ENCODE measurements at regions not wholly inside any gene's neighbourhood (a gene's known extent, or its start where the extent isn't known, plus 50 kb on each side); places are given as distances from the start of the nearest gene placed in this dataset.

DNA sequence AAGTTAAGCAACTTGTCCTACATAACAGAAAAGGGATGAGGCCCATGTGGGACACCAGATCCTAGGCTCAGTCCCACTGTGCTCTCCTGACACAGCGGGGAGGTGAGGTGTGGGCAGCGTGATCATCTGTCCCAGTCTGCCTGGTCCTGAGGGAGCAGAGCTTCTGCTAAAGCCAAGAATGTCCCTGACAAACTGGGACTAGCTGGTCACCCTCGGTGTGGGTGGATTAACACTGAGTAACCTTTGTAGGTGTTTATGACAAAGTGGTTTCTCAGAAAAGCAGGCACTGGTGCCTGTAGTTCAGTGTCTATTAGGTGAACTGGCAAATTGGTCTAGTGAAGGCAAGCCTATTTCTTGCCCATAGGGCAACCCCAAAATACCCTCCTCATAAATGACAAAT, 127.8 kb upstream of the HABP2 start:
- TF ChIP-seq, protein P1, sequence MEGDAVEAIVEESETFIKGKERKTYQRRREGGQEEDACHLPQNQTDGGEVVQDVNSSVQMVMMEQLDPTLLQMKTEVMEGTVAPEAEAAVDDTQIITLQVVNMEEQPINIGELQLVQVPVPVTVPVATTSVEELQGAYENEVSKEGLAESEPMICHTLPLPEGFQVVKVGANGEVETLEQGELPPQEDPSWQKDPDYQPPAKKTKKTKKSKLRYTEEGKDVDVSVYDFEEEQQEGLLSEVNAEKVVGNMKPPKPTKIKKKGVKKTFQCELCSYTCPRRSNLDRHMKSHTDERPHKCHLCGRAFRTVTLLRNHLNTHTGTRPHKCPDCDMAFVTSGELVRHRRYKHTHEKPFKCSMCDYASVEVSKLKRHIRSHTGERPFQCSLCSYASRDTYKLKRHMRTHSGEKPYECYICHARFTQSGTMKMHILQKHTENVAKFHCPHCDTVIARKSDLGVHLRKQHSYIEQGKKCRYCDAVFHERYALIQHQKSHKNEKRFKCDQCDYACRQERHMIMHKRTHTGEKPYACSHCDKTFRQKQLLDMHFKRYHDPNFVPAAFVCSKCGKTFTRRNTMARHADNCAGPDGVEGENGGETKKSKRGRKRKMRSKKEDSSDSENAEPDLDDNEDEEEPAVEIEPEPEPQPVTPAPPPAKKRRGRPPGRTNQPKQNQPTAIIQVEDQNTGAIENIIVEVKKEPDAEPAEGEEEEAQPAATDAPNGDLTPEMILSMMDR (IDR thresholded peaks at IDR 0.05) = no peak
- peaks cover 0 to 4% (median 2%) of the 10 kb centered on the region in 3 donors for H3K27me3 ChIP-seq (ENCODE audit: insufficient read depth in 3 of 3, low read length in 2 of 3)
- ATAC-seq (no peak), DNase-seq (no peak)
- H3K4me3 ChIP-seq = no peak overlapping the region
- intact Hi-C loops (cut with DNase I) = no loop called here
- H3K27ac ChIP-seq = no peak overlapping the region
- 68 to 76% (median 70%) methylated on average over 3 of the region's 3 CpGs for WGBS, 3 donors
- H3K36me3 ChIP-seq (ENCODE audit: insufficient read depth in 1 of 2, low read depth in 1 of 2) = no peaks in the 10 kb centered on the region
- H3K9me3 ChIP-seq = peaks cover 4% of the 10 kb centered on the region
- no peaks in the 10 kb centered on the region for H3K4me1 ChIP-seq

GRCh38 chr10:113425541-113425951, 127.3 kb upstream of the HABP2 start:
- Histone ChIP-seq H3K27ac (no peak overlapping the region), H3K4me3 (no peak overlapping the region), H3K36me3 (ENCODE audit: insufficient read depth in 1 of 2, low read depth in 1 of 2) (no peaks in the 10 kb centered on the region), H3K27me3 (ENCODE audit: insufficient read depth in 3 of 3, low read length in 2 of 3) (peaks cover 0 to 9% (median 2%) of the 10 kb centered on the region in 3 donors), H3K4me1 (no peaks in the 10 kb centered on the region), H3K9me3 (peaks cover 1% of the 10 kb centered on the region)
- 62 to 74% (median 73%) methylated on average over 7 of the region's 7 CpGs for WGBS, 3 donors
- ATAC-seq (no peak), DNase-seq (no peak)
- intact Hi-C loops (cut with DNase I) = no loop called here
- TF ChIP-seq, protein P1 (IDR thresholded peaks at IDR 0.05) = no peak

- WGBS, 3 donors = 84 to 85% (median 84%) methylated on average over 8 of the region's 8 CpGs
- Histone ChIP-seq H3K4me1 (no peaks in the 10 kb centered on the region), H3K27ac (no peak overlapping the region), H3K9me3 (no peaks in the 10 kb centered on the region), H3K4me3 (no peak overlapping the region), H3K36me3 (ENCODE audit: insufficient read depth in 1 of 2, low read depth in 1 of 2) (no peaks in the 10 kb centered on the region), H3K27me3 (ENCODE audit: insufficient read depth in 3 of 3, low read length in 2 of 3) (peaks cover 0 to 15% (median 5%) of the 10 kb centered on the region in 3 donors)
- ATAC-seq (no peak), DNase-seq (no peak)
- TF ChIP-seq, protein P1 (IDR thresholded peaks at IDR 0.05) = no peak
- intact Hi-C loops (cut with DNase I) = no loop called here
Measured at GRCh38 chr10:113426181-113426877, 126.5 kb upstream of the HABP2 start.

DNA sequence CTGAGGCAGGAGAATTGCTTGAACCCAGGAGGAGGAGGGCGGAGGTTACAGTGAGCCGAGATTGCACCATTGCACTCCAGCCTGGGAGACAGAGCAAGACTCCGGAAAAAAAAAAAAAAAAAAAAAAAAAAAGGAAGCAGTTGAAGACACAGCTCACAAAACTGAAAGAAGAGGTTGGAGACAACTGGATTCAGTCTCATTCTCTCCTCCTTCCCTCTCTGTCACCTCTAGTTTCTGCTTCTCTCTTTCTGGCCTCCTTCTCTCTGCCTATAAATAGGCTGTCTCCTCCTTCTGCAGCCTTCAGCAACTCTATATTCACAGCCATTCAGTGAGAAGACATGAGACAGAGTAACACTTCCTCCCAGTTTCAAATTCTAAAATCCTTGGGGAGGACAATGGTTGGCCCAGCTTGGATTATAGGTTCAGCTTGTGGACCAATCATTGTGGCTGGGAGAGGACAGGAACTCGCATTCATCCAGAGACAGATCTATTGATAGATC, 125.6 kb upstream of the HABP2 start:
- WGBS, 3 donors = 68 to 88% (median 77%) methylated on average over 4 of the region's 4 CpGs
- ATAC-seq = no peak

More for the DNA sequence above, 125.6 kb upstream of the HABP2 start:
- no peaks in the 10 kb centered on the region for H3K36me3 ChIP-seq (ENCODE audit: insufficient read depth in 1 of 2, low read depth in 1 of 2)
- H3K27me3 ChIP-seq (ENCODE audit: insufficient read depth in 3 of 3, low read length in 2 of 3) = peaks cover 0 to 23% (median 5%) of the 10 kb centered on the region in 3 donors
- no peak for DNase-seq
- no peak overlapping the region for H3K27ac ChIP-seq
- no peak overlapping the region for H3K4me3 ChIP-seq
- TF ChIP-seq, protein P1 (IDR thresholded peaks at IDR 0.05) = no peak
- H3K9me3 ChIP-seq = no peaks in the 10 kb centered on the region
- intact Hi-C loops (cut with DNase I) = no loop called here
- H3K4me1 ChIP-seq = no peaks in the 10 kb centered on the region

All from psoas muscle (tissue), 7 donors.